PFSK-1 (cell line): ENCODE measurements at regions not wholly inside any gene's neighbourhood (a gene's known extent, or its start where the extent isn't known, plus 50 kb on each side); places are given as distances from the start of the nearest gene placed in this dataset.

ENCODE experiments used
- FOXP2 ChIP-seq: optimal IDR thresholded peaks from 2 replicates; pipeline ENCODE3; 2011; ENCODE audit warnings: borderline replicate concordance, control low read depth, inconsistent platforms; ENCODE audit not compliant: insufficient read depth; ENCODE audit errors: extremely low read length, extremely low read depth
- POLR2AphosphoS5 ChIP-seq: IDR thresholded peaks from 2 replicates; pipeline ENCODE4 v1.6.1; 2012; ENCODE audit warnings: low read depth, mild to moderate bottlenecking, control low read depth, low read length, moderate library complexity
- SIN3A ChIP-seq: IDR thresholded peaks from 2 replicates; pipeline ENCODE4 v1.6.1; 2012; ENCODE audit warnings: mild to moderate bottlenecking, low read length, moderate library complexity, borderline replicate concordance; ENCODE audit not compliant: insufficient read depth
- TAF1 ChIP-seq: IDR thresholded peaks from 2 replicates; pipeline ENCODE4 v1.6.1; 2012; ENCODE audit warnings: low read length, control low read depth, borderline replicate concordance; ENCODE audit not compliant: insufficient read depth
- TF ChIP-seq, protein P1 (sequence below), 2 experiments: IDR thresholded peaks; 2 replicates each; pipeline versions ENCODE4 v1.6.1 to v1.8.0; 2011 to 2012; ENCODE audit warnings: low read depth in 2 of 2, low read length in 2 of 2, control low read depth in 1 of 2, inconsistent platforms in 1 of 2, mild to moderate bottlenecking in 1 of 2, moderate library complexity in 1 of 2; ENCODE audit not compliant: insufficient read depth in 1 of 2

- TF ChIP-seq FOXP2, result no peak
- TF ChIP-seq TAF1, result no peak
- no peak for TF ChIP-seq SIN3A
- TF ChIP-seq, protein P1, sequence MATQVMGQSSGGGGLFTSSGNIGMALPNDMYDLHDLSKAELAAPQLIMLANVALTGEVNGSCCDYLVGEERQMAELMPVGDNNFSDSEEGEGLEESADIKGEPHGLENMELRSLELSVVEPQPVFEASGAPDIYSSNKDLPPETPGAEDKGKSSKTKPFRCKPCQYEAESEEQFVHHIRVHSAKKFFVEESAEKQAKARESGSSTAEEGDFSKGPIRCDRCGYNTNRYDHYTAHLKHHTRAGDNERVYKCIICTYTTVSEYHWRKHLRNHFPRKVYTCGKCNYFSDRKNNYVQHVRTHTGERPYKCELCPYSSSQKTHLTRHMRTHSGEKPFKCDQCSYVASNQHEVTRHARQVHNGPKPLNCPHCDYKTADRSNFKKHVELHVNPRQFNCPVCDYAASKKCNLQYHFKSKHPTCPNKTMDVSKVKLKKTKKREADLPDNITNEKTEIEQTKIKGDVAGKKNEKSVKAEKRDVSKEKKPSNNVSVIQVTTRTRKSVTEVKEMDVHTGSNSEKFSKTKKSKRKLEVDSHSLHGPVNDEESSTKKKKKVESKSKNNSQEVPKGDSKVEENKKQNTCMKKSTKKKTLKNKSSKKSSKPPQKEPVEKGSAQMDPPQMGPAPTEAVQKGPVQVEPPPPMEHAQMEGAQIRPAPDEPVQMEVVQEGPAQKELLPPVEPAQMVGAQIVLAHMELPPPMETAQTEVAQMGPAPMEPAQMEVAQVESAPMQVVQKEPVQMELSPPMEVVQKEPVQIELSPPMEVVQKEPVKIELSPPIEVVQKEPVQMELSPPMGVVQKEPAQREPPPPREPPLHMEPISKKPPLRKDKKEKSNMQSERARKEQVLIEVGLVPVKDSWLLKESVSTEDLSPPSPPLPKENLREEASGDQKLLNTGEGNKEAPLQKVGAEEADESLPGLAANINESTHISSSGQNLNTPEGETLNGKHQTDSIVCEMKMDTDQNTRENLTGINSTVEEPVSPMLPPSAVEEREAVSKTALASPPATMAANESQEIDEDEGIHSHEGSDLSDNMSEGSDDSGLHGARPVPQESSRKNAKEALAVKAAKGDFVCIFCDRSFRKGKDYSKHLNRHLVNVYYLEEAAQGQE (IDR thresholded peaks at IDR 0.05; ENCODE audit: insufficient read depth in 1 of 2, low read depth in 2 of 2, low read length in 2 of 2), result no peak
- no peak for TF ChIP-seq POLR2AphosphoS5
Observed at GRCh38 chr7:20466543-20467021, 135.9 kb downstream of the ITGB8 start.

DNA sequence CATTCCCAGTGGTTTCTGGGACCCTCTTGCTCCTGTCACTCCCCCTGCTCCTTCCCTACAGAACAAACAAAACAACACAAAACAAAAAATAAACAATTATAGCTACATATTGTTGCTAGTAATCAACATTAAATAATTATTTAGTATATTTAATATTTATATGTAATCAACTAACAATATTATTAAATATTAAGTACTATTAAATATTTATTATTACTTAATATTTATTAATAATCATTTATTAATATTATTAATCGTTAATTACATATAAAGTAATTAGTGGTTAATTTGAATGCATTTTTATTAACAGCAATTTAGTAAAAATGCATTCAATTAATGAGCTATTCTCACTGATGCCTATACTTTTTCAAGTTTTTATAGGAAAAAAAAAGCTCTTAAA is 139.4 kb downstream of the ITGB8 start:
- TF ChIP-seq POLR2AphosphoS5 (no peak), TAF1 (no peak)
- TF ChIP-seq, protein P1 (IDR thresholded peaks at IDR 0.05; ENCODE audit: insufficient read depth in 1 of 2, low read depth in 2 of 2, low read length in 2 of 2), result no peak

- TF ChIP-seq TAF1, result no peak
- no peak for TF ChIP-seq SIN3A
- TF ChIP-seq, protein P1 (IDR thresholded peaks at IDR 0.05; ENCODE audit: insufficient read depth in 1 of 2, low read depth in 2 of 2, low read length in 2 of 2), result no peak
- no peak for TF ChIP-seq FOXP2
- TF ChIP-seq POLR2AphosphoS5, result no peak
Observed at GRCh38 chr7:20470726-20471125, 140.0 kb downstream of the ITGB8 start.

DNA sequence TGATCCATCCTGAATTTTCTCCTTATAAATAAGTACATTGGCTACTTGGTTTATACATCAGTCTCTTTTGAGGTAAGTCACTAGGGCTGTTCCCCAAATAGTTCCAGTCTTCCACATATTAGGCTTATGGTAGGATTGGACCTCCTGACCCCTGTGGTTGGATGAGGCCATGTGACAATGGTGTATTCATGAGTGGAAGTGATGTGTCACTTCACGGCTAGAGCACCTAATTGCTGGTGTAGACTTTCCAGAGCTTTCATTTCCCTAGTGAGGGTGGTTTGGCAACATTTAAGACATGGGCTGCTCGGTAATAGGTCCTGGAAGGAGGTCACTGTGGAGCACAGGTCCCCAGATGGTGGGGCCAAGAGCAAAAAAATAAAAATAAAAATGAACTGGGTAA is 141.2 kb upstream of the ABCB5 start:
- TF ChIP-seq POLR2AphosphoS5, result no peak
- no peak for TF ChIP-seq TAF1
- TF ChIP-seq FOXP2, result no peak
- TF ChIP-seq SIN3A, result no peak
- TF ChIP-seq, protein P1 (IDR thresholded peaks at IDR 0.05; ENCODE audit: insufficient read depth in 1 of 2, low read depth in 2 of 2, low read length in 2 of 2), result no peak

DNA sequence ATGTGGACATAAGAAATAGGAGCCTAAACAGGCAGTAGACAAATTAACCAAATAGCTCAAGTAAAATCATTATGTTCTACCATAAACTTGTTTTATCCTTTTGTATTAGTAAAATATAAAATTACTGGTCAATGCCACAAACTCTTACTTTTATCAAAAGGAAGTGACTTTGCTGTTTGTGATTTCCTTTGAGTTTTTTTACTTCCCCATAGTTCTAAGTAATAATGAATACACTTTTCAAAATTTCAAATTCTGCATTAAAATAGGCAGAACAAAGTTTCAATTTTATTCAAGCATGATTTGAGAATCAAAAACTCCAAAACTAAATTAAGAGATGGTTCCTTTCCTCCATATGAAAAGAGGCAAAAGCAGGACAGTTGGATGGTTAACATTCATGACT is 139.7 kb upstream of the ABCB5 start:
- TF ChIP-seq FOXP2 (no peak), POLR2AphosphoS5 (no peak), SIN3A (no peak), TAF1 (no peak)
- TF ChIP-seq, protein P1 (IDR thresholded peaks at IDR 0.05; ENCODE audit: insufficient read depth in 1 of 2, low read depth in 2 of 2, low read length in 2 of 2), result no peak
